ENCODE measurements at regions not wholly inside any gene's neighbourhood (a gene's known extent, or its start where the extent isn't known, plus 50 kb on each side); places are given as distances from the start of the nearest gene placed in this dataset.
A peak's percentile ranks its signal among the peaks of the same experiment; 100 is the strongest.

- no peak for DNase-seq
Observed at GRCh38 chr6:105807905-105808304, 278.2 kb upstream of the PRDM1 start.

GRCh38 chr6:105806486-105806920, 279.6 kb upstream of the PRDM1 start:
- no peak for DNase-seq

- no peak for DNase-seq
Observed at GRCh38 chr6:105805501-105806023, 280.6 kb upstream of the PRDM1 start.

- no peak for DNase-seq
Observed at GRCh38 chr6:105804424-105804823, 281.7 kb upstream of the PRDM1 start.

GRCh38 chr6:105804000-105804399, 282.1 kb upstream of the PRDM1 start:
- DNase-seq, result no peak

GRCh38 chr6:105803442-105803841, 282.7 kb upstream of the PRDM1 start:
- no peak for DNase-seq

- no peak for DNase-seq
Observed at GRCh38 chr6:105802703-105803102, 283.4 kb upstream of the PRDM1 start.

- DNase-seq, result no peak
Observed at GRCh38 chr6:105800871-105801270, 285.3 kb upstream of the PRDM1 start.

GRCh38 chr6:105800398-105800797, 285.7 kb upstream of the PRDM1 start:
- no peak for DNase-seq

GRCh38 chr6:105799056-105799455, 287.1 kb upstream of the PRDM1 start:
- no peak for DNase-seq

- DNase-seq, result no peak
Observed at GRCh38 chr6:105797983-105798453, 288.1 kb upstream of the PRDM1 start.

GRCh38 chr6:105797286-105797979, 288.7 kb upstream of the PRDM1 start:
- no peak for DNase-seq

- DNase-seq, result no peak
Observed at GRCh38 chr6:105795913-105796517, 290.1 kb upstream of the PRDM1 start.

- no peak for DNase-seq
Observed at GRCh38 chr6:105795366-105795765, 290.8 kb upstream of the PRDM1 start.

GRCh38 chr6:105794870-105795269, 291.3 kb upstream of the PRDM1 start:
- DNase-seq, result no peak

- DNase-seq, result peak; percentile 35
Observed at GRCh38 chr6:105794239-105794638, 291.9 kb upstream of the PRDM1 start.

GRCh38 chr6:105793130-105793529, 293.0 kb upstream of the PRDM1 start:
- DNase-seq, result no peak

GRCh38 chr6:105791583-105792318, 294.4 kb upstream of the PRDM1 start:
- no peak for DNase-seq

GRCh38 chr6:105791179-105791578, 295.0 kb upstream of the PRDM1 start:
- DNase-seq, result no peak

GRCh38 chr6:105790635-105791034, 295.5 kb upstream of the PRDM1 start:
- no peak for DNase-seq

GRCh38 chr6:105789935-105790334, 296.2 kb upstream of the PRDM1 start:
- DNase-seq, result no peak

- no peak for DNase-seq
Observed at GRCh38 chr6:105787747-105788146, 298.4 kb upstream of the PRDM1 start.

- peak; percentile 57 for DNase-seq
Observed at GRCh38 chr6:105786890-105787655, 299.1 kb upstream of the PRDM1 start.

Data from NCI-H2107 (cell line).